ENCODE measurements at regions not wholly inside any gene's neighbourhood (a gene's known extent, or its start where the extent isn't known, plus 50 kb on each side); places are given as distances from the start of the nearest gene placed in this dataset.

DNA sequence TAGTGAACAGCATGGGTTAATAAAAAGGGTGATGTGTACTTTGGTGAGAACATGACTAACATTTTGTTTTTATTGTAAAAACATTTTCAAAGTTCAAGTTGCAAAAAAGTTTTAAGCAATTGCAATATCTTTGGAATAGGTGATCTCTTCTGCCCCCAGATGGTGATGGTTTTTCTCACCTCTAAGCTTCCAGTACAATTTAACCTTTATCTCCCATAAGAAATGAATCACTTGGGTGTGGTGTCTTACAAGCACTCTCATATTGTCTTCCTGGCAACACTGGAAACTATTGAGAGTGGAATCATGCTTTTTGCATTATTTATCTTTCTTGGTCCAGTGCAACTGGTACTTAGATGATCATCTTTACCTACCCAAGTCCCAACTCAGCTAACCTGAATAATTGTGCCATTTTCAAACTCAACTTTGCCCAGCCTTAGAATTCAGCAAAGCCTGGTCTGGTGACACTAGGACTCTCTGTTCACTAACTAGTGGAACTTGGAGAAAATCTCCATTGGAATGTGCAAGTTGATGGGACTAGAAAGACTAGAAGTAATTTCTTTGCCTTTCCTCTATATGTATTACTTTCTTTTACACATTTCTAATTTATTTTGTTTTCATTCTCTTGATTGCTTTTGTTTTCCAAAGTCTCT lies 964.7 kb upstream of the ZEB2 start:
- Mint-ChIP-seq H3K4me1 (ENCODE audit: low read depth) (no peaks in the 10 kb centered on the region), H3K9me3 (peaks cover 2% of the 10 kb centered on the region), H3K27ac (no peak overlapping the region), H3K27me3 (no peaks in the 10 kb centered on the region), H3K4me3 (no peak overlapping the region), H3K36me3 (no peaks in the 10 kb centered on the region)
- ChIA-PET POLR2A (no interaction called here), CTCF (no interaction called here)
- no peak for DNase-seq
- intact Hi-C loops (cut with micrococcal nuclease) = no loop called here

DNA sequence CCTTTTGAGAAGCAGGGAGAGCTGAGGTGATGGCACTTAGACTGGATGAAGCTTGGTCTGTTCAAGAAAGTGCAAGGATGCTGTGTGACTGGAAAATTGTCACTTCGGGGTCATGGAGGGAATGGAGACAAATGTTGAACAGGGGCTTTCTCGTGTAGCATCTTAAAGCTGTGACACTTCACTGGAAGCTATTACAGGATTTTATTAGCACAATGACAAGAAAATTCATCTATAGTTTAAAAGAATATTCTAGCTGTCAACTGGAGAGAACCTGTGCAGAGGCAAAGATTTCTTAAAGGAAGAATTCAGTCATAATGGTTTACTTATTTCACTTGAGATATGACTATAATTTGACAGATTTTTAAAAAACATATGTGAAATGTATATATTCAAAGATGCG lies 963.9 kb upstream of the ZEB2 start:
- Mint-ChIP-seq H3K27ac (no peak overlapping the region), H3K9me3 (peaks cover 2% of the 10 kb centered on the region), H3K27me3 (no peaks in the 10 kb centered on the region), H3K4me1 (ENCODE audit: low read depth) (no peaks in the 10 kb centered on the region), H3K4me3 (no peak overlapping the region), H3K36me3 (no peaks in the 10 kb centered on the region)
- ChIA-PET CTCF (no interaction called here), POLR2A (no interaction called here)
- no peak for DNase-seq
- intact Hi-C loops (cut with micrococcal nuclease) = no loop called here

DNA sequence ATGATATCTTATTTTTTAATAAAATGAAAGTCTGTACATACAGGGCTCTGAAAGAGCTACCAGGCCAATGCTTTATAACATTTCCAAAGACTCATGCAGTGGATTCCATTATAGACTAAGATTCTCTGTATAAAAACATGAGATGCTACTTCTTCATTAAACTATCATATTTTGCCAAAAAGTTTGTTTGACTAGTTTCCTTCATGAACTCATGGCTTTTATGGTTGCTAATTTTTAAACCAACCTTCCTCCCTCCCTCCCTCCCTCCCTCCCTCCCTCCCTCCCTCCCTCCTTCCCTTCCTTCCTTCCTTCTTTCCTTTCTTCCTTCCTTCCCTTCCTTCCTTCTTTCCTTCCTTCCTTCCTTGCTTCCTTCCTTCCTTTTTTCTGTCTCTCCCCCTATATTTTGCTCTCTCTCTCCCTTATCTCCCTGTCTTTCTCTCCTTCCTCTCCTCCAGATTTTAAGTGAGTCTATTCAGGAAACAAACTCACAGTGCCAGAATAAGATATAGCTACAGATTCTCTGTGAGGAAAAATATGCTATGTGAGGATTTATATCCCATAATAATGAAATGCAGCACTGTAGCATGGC lies 961.5 kb upstream of the ZEB2 start:
- ChIA-PET POLR2A (no interaction called here), CTCF (no interaction called here)
- no peaks in the 10 kb centered on the region for H3K27me3 Mint-ChIP-seq
- intact Hi-C loops (cut with micrococcal nuclease) = no loop called here
- H3K27ac Mint-ChIP-seq = no peak overlapping the region
- peaks cover 2% of the 10 kb centered on the region for H3K9me3 Mint-ChIP-seq
- no peaks in the 10 kb centered on the region for H3K36me3 Mint-ChIP-seq
- H3K4me3 Mint-ChIP-seq = no peak overlapping the region
- no peaks in the 10 kb centered on the region for H3K4me1 Mint-ChIP-seq (ENCODE audit: low read depth)
- no peak for DNase-seq

DNA sequence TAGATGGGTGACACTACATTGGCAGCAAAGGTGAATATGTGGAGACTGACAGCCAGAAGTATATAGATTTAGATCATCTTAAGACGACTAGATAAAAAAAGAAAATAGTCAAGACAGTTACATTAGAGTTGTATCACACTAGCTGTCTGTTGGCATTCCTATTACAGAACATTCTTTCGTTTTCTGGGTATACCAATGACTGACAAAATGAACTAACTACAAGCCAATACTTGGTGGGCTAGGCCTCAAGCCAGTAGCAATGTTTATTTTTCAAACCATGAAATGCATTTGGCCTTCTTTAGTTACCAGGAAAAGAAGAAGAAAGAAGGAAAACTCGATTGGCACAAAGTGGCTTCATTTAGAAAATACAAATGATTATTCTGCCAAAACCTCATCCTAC lies 944.9 kb upstream of the ZEB2 start:
- Mint-ChIP-seq H3K27me3 (no peaks in the 10 kb centered on the region), H3K4me1 (ENCODE audit: low read depth) (no peaks in the 10 kb centered on the region), H3K9me3 (no peaks in the 10 kb centered on the region), H3K4me3 (no peak overlapping the region), H3K36me3 (no peaks in the 10 kb centered on the region), H3K27ac (no peak overlapping the region)
- DNase-seq = no peak
- ChIA-PET CTCF (no interaction called here), POLR2A (no interaction called here)
- intact Hi-C loops (cut with micrococcal nuclease) = no loop called here

DNA sequence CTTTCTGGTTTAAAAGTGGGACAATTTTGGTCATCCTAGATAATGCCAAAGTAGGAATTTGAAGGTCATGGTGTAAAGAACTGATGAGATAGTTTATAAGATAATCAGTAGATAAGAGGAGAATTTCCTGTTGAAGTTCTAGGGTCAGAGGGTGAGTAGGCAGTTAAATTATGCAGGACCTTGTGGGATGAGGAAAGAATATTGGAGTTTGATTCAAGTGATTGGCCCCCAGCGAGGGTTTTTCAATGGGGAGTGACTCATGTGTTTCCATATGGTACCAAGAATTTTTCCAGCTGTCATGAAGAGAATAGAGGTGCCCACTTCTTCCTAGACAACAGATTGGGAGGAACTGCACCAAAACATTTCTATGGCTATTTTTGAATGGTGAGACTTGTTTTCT lies 940.2 kb upstream of the ZEB2 start:
- Mint-ChIP-seq H3K4me3 (no peak overlapping the region), H3K27me3 (no peaks in the 10 kb centered on the region), H3K36me3 (no peaks in the 10 kb centered on the region), H3K4me1 (ENCODE audit: low read depth) (no peaks in the 10 kb centered on the region), H3K9me3 (no peaks in the 10 kb centered on the region), H3K27ac (no peak overlapping the region)
- no peak for DNase-seq
- intact Hi-C loops (cut with micrococcal nuclease) = no loop called here
- ChIA-PET POLR2A (no interaction called here), CTCF (no interaction called here)

DNA sequence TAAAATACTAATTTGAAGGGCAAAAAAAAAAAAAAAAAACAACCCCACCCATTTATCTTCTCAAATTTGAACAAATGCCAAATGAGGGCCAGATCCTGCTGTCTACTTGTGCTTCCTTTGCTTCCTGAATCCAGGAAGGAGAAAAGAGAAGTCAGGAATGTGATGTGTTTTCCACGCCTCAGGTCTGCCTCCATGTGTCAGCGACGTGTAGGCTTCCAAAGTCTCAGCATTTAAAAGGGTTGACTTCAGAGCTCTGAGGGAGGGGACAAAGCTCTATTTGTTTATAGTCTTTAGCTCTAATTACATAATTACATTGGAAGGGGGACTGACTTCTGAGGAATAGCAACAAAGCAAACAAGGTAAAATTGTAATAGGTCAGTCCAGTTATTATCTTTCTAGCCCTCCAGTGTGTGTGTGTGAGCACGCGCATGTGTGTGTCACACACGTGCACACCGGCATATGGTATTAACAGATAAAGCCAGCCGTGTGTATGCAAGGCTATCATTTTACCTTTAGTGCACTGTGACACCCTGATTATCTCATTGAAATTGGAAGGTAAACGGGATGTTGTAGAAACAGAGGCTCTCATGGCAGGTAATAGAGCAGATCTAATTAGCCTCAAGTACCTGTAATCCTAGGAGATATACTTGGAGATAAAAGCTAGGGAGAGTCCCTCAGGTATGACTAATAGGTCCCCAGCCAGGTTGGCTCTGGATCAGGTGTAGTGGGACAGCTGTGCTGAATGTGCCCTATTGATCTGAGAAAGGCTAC lies 911.4 kb upstream of the ZEB2 start:
- POLR2A ChIA-PET = no interaction called here

DNA sequence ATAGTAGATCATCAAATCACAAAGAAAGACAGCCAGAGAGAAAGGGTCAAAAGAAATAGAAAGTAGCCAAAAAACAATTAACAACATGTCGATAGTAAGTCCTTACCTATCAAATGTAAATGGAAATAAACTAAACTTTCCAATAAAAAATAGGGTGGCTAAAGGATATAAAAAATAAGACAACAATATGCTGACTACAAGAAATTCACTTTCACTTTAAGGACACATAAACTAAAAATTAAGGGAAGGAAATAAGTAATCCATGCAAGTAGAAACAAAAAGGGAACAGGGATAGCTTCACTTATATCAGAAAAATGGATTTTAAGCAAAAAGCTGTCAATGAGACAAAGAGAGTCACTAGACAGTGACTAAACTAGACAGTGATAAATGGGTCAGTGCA lies 903.9 kb upstream of the ZEB2 start:
- intact Hi-C loops (cut with micrococcal nuclease) = no loop called here
- H3K9me3 Mint-ChIP-seq = peaks cover 22% of the 10 kb centered on the region
- no peaks in the 10 kb centered on the region for H3K27me3 Mint-ChIP-seq
- ChIA-PET CTCF (no interaction called here), POLR2A (no interaction called here)
- H3K36me3 Mint-ChIP-seq = no peaks in the 10 kb centered on the region
- no peaks in the 10 kb centered on the region for H3K4me1 Mint-ChIP-seq (ENCODE audit: low read depth)
- H3K27ac Mint-ChIP-seq = no peak overlapping the region
- DNase-seq = no peak
- no peak overlapping the region for H3K4me3 Mint-ChIP-seq

More for the DNA sequence above, 911.4 kb upstream of the ZEB2 start:
- DNase-seq = no peak
- peaks cover 13% of the 10 kb centered on the region for H3K9me3 Mint-ChIP-seq
- CTCF ChIA-PET = no interaction called here
- H3K4me3 Mint-ChIP-seq = no peak overlapping the region
- intact Hi-C loops (cut with micrococcal nuclease) = no loop called here
- peaks cover 1% of the 10 kb centered on the region for H3K27me3 Mint-ChIP-seq
- no peaks in the 10 kb centered on the region for H3K4me1 Mint-ChIP-seq (ENCODE audit: low read depth)
- no peak overlapping the region for H3K27ac Mint-ChIP-seq
- no peaks in the 10 kb centered on the region for H3K36me3 Mint-ChIP-seq

DNA sequence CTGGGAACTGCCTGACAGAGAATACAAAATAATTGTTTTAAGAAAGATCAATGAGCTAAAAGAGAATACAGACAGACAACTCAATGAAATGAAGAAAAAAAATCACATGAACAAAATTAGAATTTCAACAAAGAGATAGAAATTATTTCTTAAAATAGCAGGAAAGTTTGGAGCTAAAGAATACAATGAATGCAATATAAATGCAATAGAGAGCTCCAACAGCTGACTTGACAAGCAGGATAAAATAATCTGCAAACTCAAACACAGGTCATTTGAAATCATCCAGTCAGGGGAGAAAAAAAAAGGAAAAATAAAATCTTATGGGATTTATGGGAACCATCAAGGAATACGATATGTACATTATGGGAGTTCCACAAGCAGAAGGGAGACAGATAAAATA lies 902.7 kb upstream of the ZEB2 start:
- Mint-ChIP-seq H3K27ac (no peak overlapping the region), H3K36me3 (no peaks in the 10 kb centered on the region)

DNA sequence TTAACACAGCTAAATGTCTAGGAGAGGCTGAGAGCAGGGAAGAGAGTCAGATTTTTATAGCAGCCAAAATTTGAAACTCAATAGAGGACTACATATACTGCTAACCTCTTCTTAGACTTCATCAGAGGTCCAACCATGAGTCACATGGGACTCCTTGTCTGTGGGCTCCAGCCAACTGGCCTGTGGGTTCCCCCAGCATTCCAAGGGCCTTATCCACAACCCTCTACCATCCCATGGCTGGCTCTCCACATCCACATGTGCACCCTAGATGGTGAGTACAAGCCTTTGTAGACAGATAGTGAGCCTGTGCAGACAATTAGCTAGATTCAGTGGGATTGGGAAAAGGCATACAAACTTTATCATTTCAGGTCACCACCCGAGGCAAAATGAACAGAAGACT lies 901.9 kb upstream of the ZEB2 start:
- Mint-ChIP-seq H3K9me3 (peaks cover 22% of the 10 kb centered on the region), H3K27me3 (no peaks in the 10 kb centered on the region), H3K4me1 (ENCODE audit: low read depth) (no peaks in the 10 kb centered on the region), H3K27ac (no peak overlapping the region), H3K4me3 (no peak overlapping the region), H3K36me3 (no peaks in the 10 kb centered on the region)
- intact Hi-C loops (cut with micrococcal nuclease) = no loop called here
- no peak for DNase-seq
- ChIA-PET CTCF (no interaction called here), POLR2A (no interaction called here)

More for the DNA sequence above, 902.7 kb upstream of the ZEB2 start:
- ChIA-PET CTCF (no interaction called here), POLR2A (no interaction called here)
- intact Hi-C loops (cut with micrococcal nuclease) = no loop called here
- H3K4me3 Mint-ChIP-seq = no peak overlapping the region
- peaks cover 22% of the 10 kb centered on the region for H3K9me3 Mint-ChIP-seq
- H3K27me3 Mint-ChIP-seq = no peaks in the 10 kb centered on the region
- H3K4me1 Mint-ChIP-seq (ENCODE audit: low read depth) = no peaks in the 10 kb centered on the region
- DNase-seq = no peak

DNA sequence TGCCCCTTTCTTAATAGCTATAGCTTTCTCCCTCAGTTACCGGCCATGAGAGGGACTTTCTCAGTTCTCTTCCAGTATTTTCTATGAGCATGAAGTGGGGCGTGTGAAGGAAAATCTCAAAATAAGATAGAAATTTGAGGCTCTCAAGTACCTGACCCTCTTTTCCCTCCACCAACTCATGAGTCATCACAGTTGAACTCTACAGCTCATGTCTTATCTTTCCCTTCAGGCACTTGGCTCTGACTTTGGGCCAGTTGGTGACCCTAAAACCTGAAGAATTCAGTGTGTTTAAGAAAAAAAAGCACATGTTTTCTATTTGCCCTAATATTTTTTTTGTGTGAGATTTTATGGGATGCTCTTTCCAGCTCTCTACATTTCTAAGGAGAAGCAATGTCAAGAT lies 896.7 kb upstream of the ZEB2 start:
- DNase-seq = no peak
- Mint-ChIP-seq H3K27ac (no peak overlapping the region), H3K36me3 (no peaks in the 10 kb centered on the region), H3K9me3 (peaks cover 6% of the 10 kb centered on the region), H3K4me3 (no peak overlapping the region), H3K4me1 (ENCODE audit: low read depth) (peaks cover 2% of the 10 kb centered on the region), H3K27me3 (no peaks in the 10 kb centered on the region)
- POLR2A ChIA-PET = no interaction called here
- intact Hi-C loops (cut with micrococcal nuclease) = no loop called here
- CTCF ChIA-PET = no interaction called here

DNA sequence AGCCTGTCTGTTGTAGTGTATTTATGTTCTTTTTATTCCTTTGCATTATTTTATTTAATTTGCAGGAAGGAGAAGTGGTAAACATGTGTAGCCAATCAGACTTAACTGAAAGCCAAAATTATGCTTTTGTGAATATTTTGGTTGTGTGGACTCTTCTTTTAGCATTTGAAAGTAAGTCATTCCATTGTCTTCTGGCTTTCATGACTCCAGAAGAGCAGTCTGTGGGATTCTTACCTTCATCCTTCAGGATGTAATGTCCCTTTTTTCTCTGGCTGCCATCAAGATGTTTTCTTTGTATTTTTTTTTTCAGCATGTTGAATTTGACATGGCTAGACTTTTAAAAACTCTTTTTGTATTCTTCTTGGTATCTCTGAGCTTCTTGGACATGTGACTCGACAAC lies 895.2 kb upstream of the ZEB2 start:
- ChIA-PET CTCF (no interaction called here), POLR2A (no interaction called here)
- Mint-ChIP-seq H3K27me3 (no peaks in the 10 kb centered on the region), H3K4me1 (ENCODE audit: low read depth) (peaks cover 12% of the 10 kb centered on the region), H3K9me3 (no peaks in the 10 kb centered on the region), H3K4me3 (no peak overlapping the region), H3K27ac (no peak overlapping the region), H3K36me3 (no peaks in the 10 kb centered on the region)
- intact Hi-C loops (cut with micrococcal nuclease) = no loop called here
- no peak for DNase-seq

DNA sequence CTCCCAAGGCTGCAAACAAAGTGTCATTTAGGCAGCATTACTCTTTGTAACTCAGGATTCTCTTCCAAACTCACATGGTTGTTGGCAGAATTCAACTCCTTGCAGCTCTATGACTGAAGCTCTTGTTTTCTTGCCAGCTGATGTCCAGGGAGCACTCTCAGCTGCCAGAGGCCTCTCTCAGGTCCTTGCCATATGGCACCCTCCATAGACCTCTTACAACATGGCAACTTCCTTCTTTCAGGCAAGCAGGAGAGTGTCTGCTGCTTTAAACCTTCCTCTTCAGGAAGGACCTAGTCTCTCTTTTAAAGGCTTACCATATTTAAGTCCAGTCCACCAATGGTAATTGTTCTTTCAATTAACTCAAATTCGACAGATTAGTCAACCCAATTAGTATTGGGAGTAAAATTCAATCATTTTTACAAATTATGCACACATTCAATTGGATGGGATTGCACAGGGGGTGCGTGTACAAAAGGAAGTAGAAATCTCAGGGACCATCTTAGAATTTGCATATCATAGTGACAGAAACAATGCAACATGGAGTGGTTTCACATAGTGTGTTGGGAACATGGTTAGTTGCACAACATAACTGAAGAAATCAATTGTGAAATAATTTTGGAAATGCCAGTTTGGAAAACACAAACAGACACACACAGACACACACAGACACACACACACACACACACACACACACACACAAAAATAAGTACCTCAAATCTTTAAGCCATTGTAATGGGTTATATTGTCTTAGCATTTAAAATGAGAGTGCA lies 893.5 kb upstream of the ZEB2 start:
- Mint-ChIP-seq H3K4me3 (no peak overlapping the region), H3K27me3 (no peaks in the 10 kb centered on the region)

More for the DNA sequence above, 893.5 kb upstream of the ZEB2 start:
- no peaks in the 10 kb centered on the region for H3K9me3 Mint-ChIP-seq
- peaks cover 12% of the 10 kb centered on the region for H3K4me1 Mint-ChIP-seq (ENCODE audit: low read depth)
- ChIA-PET POLR2A (no interaction called here), CTCF (no interaction called here)
- H3K27ac Mint-ChIP-seq = no peak overlapping the region
- DNase-seq = no peak
- intact Hi-C loops (cut with micrococcal nuclease) = no loop called here
- no peaks in the 10 kb centered on the region for H3K36me3 Mint-ChIP-seq
